Neutrophil (primary cell): ENCODE measurements at regions not wholly inside any gene's neighbourhood (a gene's known extent, or its start where the extent isn't known, plus 50 kb on each side); places are given as distances from the start of the nearest gene placed in this dataset.

ENCODE experiments used
- H3K27ac ChIP-seq: fragments of 200-600 bp; sonication (generic); 2 replicates; pipeline ENCODE4 v1.5.1; 2016; ENCODE audit warnings: mild to moderate bottlenecking, moderate library complexity
- H3K27me3 ChIP-seq: fragments of 200-600 bp; sonication (generic); 2 replicates; pipeline ENCODE4 v1.6.0; 2016; ENCODE audit warnings: mild to moderate bottlenecking
- H3K36me3 ChIP-seq: fragments of 200-600 bp; sonication (generic); 2 replicates; pipeline ENCODE4 v1.5.1; 2017
- H3K4me1 ChIP-seq, 2 experiments: fragments of 200-600 bp in 1 of 2; sonication (generic) in 1 of 2; 1 replicate in 1 of 2; 2 replicates in 1 of 2; pipeline versions ENCODE4 v1.5.1 to v1.6.1; 2013 to 2016; ENCODE audit warnings: low read depth in 1 of 2, low read length in 1 of 2, mild to moderate bottlenecking in 1 of 2, moderate library complexity in 1 of 2; ENCODE audit not compliant: control insufficient read depth in 1 of 2, insufficient read depth in 1 of 2
- H3K4me3 ChIP-seq, 2 experiments: fragments of 200-600 bp in 1 of 2; sonication (generic) in 1 of 2; 1 replicate in 1 of 2; 2 replicates in 1 of 2; pipeline ENCODE4 v1.5.1; 2013 to 2016; ENCODE audit warnings: low read depth in 1 of 2, low read length in 1 of 2, mild to moderate bottlenecking in 1 of 2, moderate library complexity in 1 of 2
- H3K9me3 ChIP-seq: fragments of 200-600 bp; sonication (generic); 2 replicates; pipeline ENCODE4 v1.5.1; 2016
- CTCF ChIP-seq: fragments of 200-600 bp; sonication (generic); IDR thresholded peaks from 2 replicates; pipeline ENCODE4 v1.5.1; 2016; ENCODE audit warnings: antibody characterized with exemption

GRCh38 chr4:27398631-27399310 is 538.1 kb downstream of the STIM2 start:
- H3K27me3 ChIP-seq, result no peaks in the 10 kb centered on the region
- no peak overlapping the region for H3K4me3 ChIP-seq
- H3K27ac ChIP-seq, result no peak overlapping the region
- TF ChIP-seq CTCF, result no peak
- no peaks in the 10 kb centered on the region for H3K4me1 ChIP-seq
- H3K9me3 ChIP-seq, result no peaks in the 10 kb centered on the region
- H3K36me3 ChIP-seq, result no peaks in the 10 kb centered on the region

GRCh38 chr4:27407616-27408015 is 547.0 kb downstream of the STIM2 start:
- H3K9me3 ChIP-seq, result no peaks in the 10 kb centered on the region
- H3K36me3 ChIP-seq, result no peaks in the 10 kb centered on the region
- H3K27ac ChIP-seq, result no peak overlapping the region
- TF ChIP-seq CTCF, result no peak
- H3K4me3 ChIP-seq, result no peak overlapping the region
- no peaks in the 10 kb centered on the region for H3K27me3 ChIP-seq
- H3K4me1 ChIP-seq, result no peaks in the 10 kb centered on the region

GRCh38 chr4:27412613-27413012 is 552.0 kb downstream of the STIM2 start:
- H3K4me1 ChIP-seq, result no peaks in the 10 kb centered on the region
- H3K27ac ChIP-seq, result no peak overlapping the region
- no peaks in the 10 kb centered on the region for H3K36me3 ChIP-seq
- no peaks in the 10 kb centered on the region for H3K27me3 ChIP-seq
- no peak overlapping the region for H3K4me3 ChIP-seq
- no peak for TF ChIP-seq CTCF
- no peaks in the 10 kb centered on the region for H3K9me3 ChIP-seq

GRCh38 chr4:27414887-27415731 is 554.5 kb downstream of the STIM2 start:
- TF ChIP-seq CTCF, result no peak
- Histone ChIP-seq H3K36me3 (no peaks in the 10 kb centered on the region), H3K9me3 (no peaks in the 10 kb centered on the region), H3K27ac (no peak overlapping the region), H3K4me1 (no peaks in the 10 kb centered on the region), H3K27me3 (no peaks in the 10 kb centered on the region), H3K4me3 (no peak overlapping the region)

- Histone ChIP-seq H3K4me3 (no peak overlapping the region), H3K36me3 (no peaks in the 10 kb centered on the region), H3K27ac (no peak overlapping the region), H3K27me3 (no peaks in the 10 kb centered on the region), H3K4me1 (no peaks in the 10 kb centered on the region), H3K9me3 (no peaks in the 10 kb centered on the region)
- TF ChIP-seq CTCF, result no peak
Observed at GRCh38 chr4:27428661-27429060, 568.0 kb downstream of the STIM2 start.
